HFFc6 (cell line): ENCODE measurements at regions not wholly inside any gene's neighbourhood (a gene's known extent, or its start where the extent isn't known, plus 50 kb on each side); places are given as distances from the start of the nearest gene placed in this dataset.

Experiments used
- DNase-seq: peaks from one replicate; pipeline ENCODE4 v3.0.0-alpha.2; 2018
- H3K27ac Mint-ChIP-seq: 2 replicates; pipeline ENCODE4 v1.8.0; 2020; ENCODE audit warnings: mild to moderate bottlenecking, mixed read lengths
- H3K27me3 Mint-ChIP-seq: 2 replicates; pipeline ENCODE4 v1.8.0; 2021; ENCODE audit warnings: mild to moderate bottlenecking, moderate library complexity, mixed read lengths; ENCODE audit not compliant: insufficient read depth
- H3K36me3 Mint-ChIP-seq: 2 replicates; pipeline ENCODE4 v1.8.0; 2021; ENCODE audit warnings: low read depth, mixed read lengths
- H3K4me1 Mint-ChIP-seq: 2 replicates; pipeline ENCODE4 v1.8.0; 2020; ENCODE audit warnings: low read depth, mixed read lengths
- H3K4me3 Mint-ChIP-seq: 2 replicates; pipeline ENCODE4 v1.8.0; 2020; ENCODE audit warnings: mild to moderate bottlenecking, moderate library complexity, mixed read lengths
- H3K9me3 Mint-ChIP-seq: 2 replicates; pipeline ENCODE4 v1.8.0; 2020; ENCODE audit warnings: mild to moderate bottlenecking, mixed read lengths
- TF ChIP-seq, protein P1 (sequence below): fragments of 200-600 bp; sonication (generic); IDR thresholded peaks from 2 replicates; pipeline ENCODE4 v1.5.0; 2021; ENCODE audit warnings: antibody characterized with exemption, mild to moderate bottlenecking

DNA sequence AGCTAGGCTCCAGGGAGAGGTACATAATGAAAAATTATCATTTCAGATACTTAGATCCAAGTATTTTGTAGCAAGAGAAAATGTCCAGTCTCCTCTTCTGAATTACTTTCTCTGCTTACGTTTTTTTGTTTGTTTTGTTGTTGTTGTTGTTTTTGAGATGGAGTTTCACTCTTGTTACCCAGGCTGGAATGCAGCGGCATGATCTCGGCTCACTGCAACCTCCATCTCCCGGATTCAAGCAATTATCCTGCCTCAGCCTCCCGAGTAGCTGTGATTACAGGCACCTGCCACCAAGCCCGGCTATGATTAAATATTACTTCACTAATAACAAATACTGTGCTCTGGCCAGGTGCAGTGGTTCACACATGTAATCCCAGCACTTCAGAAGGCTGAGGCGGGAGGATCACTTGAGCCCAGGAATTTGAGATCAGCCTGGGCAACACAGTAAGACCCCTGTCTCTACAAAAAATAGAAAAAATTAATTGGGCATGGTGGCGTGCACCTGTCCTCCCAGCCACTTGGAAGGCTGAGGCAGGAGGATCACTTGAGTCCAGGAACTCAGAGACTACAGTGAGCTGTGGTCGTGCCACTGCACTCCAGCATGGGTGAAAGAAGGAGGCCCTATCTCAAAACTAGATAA is 155.0 kb upstream of the JARID2 start:
- Mint-ChIP-seq H3K9me3 (peaks cover 6% of the 10 kb centered on the region; the same call in 1 of the 2 replicates), H3K4me1 (0 out of 2 replicates have a peak, but pooled peaks cover 10% of the 10 kb centered on the region), H3K4me3 (no peak overlapping the region), H3K27ac (no peak overlapping the region), H3K27me3 (peaks cover 7% of the 10 kb centered on the region), H3K36me3 (no peaks in the 10 kb centered on the region)
- TF ChIP-seq, protein P1, sequence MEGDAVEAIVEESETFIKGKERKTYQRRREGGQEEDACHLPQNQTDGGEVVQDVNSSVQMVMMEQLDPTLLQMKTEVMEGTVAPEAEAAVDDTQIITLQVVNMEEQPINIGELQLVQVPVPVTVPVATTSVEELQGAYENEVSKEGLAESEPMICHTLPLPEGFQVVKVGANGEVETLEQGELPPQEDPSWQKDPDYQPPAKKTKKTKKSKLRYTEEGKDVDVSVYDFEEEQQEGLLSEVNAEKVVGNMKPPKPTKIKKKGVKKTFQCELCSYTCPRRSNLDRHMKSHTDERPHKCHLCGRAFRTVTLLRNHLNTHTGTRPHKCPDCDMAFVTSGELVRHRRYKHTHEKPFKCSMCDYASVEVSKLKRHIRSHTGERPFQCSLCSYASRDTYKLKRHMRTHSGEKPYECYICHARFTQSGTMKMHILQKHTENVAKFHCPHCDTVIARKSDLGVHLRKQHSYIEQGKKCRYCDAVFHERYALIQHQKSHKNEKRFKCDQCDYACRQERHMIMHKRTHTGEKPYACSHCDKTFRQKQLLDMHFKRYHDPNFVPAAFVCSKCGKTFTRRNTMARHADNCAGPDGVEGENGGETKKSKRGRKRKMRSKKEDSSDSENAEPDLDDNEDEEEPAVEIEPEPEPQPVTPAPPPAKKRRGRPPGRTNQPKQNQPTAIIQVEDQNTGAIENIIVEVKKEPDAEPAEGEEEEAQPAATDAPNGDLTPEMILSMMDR, result no peak
- no peak for DNase-seq

GRCh38 chr6:15096894-15097837 is 148.7 kb upstream of the JARID2 start:
- no peaks in the 10 kb centered on the region for H3K36me3 Mint-ChIP-seq
- TF ChIP-seq, protein P1, result no peak

DNA sequence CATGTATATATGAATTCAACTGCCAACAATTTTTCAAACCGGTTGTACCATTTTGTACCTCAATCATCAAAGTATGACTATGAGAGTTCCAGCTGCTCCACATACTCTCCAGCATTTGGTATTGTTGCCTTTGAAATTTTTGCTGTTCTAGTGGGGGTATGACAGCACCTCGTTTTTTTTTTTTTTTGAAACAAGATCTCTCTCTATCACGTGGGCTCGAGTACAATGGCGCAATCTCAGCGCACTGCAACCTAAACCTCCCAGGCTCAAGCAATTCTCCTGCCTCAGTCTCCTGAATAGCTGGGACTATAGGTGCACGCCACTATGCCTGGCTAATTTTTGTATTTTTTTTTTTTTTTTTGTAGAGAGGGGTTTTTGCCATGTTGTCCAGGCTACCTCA is 144.7 kb upstream of the JARID2 start:
- Mint-ChIP-seq H3K9me3 (peaks cover 6% of the 10 kb centered on the region), H3K36me3 (no peaks in the 10 kb centered on the region), H3K4me3 (no peak overlapping the region), H3K27me3 (peaks cover 10% of the 10 kb centered on the region), H3K27ac (no peak overlapping the region), H3K4me1 (no peaks in the 10 kb centered on the region)
- no peak for DNase-seq
- TF ChIP-seq, protein P1, result no peak

More at GRCh38 chr6:15096894-15097837, 148.7 kb upstream of the JARID2 start:
- DNase-seq, result no peak
- no peaks in the 10 kb centered on the region for H3K4me1 Mint-ChIP-seq
- peaks cover 9% of the 10 kb centered on the region; the same call in 1 of the 2 replicates for H3K9me3 Mint-ChIP-seq
- no peak overlapping the region for H3K27ac Mint-ChIP-seq
- H3K4me3 Mint-ChIP-seq, result no peak overlapping the region
- peaks cover 8% of the 10 kb centered on the region for H3K27me3 Mint-ChIP-seq

GRCh38 chr6:15102241-15102640 is 143.6 kb upstream of the JARID2 start:
- no peak for DNase-seq
- no peak overlapping the region for H3K27ac Mint-ChIP-seq
- H3K36me3 Mint-ChIP-seq, result no peaks in the 10 kb centered on the region
- H3K4me1 Mint-ChIP-seq, result no peaks in the 10 kb centered on the region
- H3K27me3 Mint-ChIP-seq, result peaks cover 10% of the 10 kb centered on the region
- no peak overlapping the region for H3K4me3 Mint-ChIP-seq
- peaks cover 12% of the 10 kb centered on the region for H3K9me3 Mint-ChIP-seq
- TF ChIP-seq, protein P1, result no peak

DNA sequence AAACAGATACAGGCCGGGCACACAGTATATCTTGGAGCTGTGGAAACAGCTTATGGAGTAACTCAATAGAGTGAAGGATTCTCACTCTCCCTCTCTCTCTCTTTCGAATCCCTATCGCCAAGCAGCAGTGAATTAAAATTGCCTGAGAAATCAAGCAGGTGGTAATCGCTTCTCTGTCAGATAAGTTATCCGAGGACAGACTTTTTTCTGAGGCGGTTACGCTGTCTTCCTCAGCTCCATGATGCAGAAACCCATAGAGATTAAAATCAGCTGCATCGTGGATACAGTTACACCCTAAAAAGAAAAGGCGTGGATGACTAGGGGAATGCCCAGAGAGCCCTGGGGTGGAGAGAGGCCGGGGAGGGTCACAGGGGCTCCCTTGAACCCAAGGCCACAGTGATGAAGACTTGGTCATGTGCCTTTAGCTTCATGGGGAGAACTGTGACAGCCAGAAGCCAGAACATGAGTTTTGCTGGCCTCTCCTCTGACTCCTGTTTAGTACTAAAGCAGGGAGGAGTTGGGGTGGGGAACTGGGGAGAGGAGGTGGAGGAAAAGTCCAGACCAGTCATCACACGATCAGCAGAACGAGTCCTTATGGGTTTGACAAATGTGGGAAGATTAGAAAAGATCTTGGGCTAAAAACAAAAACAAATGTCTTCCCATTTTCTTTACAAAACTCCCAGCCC is 138.8 kb upstream of the JARID2 start:
- no peak overlapping the region for H3K4me3 Mint-ChIP-seq
- H3K27ac Mint-ChIP-seq, result no peak overlapping the region
- H3K27me3 Mint-ChIP-seq, result peaks cover 10% of the 10 kb centered on the region
- H3K36me3 Mint-ChIP-seq, result no peaks in the 10 kb centered on the region
- DNase-seq, result no peak
- H3K9me3 Mint-ChIP-seq, result peaks cover 12% of the 10 kb centered on the region
- TF ChIP-seq, protein P1, result no peak
- H3K4me1 Mint-ChIP-seq, result no peaks in the 10 kb centered on the region
